Uterus (tissue), 3 donors: ENCODE measurements at regions not wholly inside any gene's neighbourhood (a gene's known extent, or its start where the extent isn't known, plus 50 kb on each side); places are given as distances from the start of the nearest gene placed in this dataset.

Experiments
- DNase-seq, 2 donors: peaks; one replicate each; pipeline ENCODE4 v3.0.0-alpha.2; 2019 to 2020
- H3K27ac ChIP-seq, 2 donors: fragments of 200-600 bp; sonication (generic); 1 replicate in 1 of 2; 2 replicates in 1 of 2; pipeline ENCODE4 v1.5.1; 2016 to 2018
- H3K27me3 ChIP-seq, 2 donors: fragments of 200-600 bp; sonication (generic); one replicate each; pipeline ENCODE4 v1.5.1; 2018 to 2019; ENCODE audit warnings: control low read depth in 1 of 2
- H3K36me3 ChIP-seq, 2 donors: fragments of 200-600 bp; sonication (generic); one replicate each; pipeline ENCODE4 v1.5.1; 2019; ENCODE audit warnings: control low read depth in 1 of 2
- H3K4me1 ChIP-seq, 2 donors: fragments of 200-600 bp; sonication (generic); one replicate each; pipeline ENCODE4 v1.5.1; 2018 to 2019; ENCODE audit warnings: control low read depth in 1 of 2
- H3K4me3 ChIP-seq, 2 donors: fragments of 200-600 bp; sonication (generic); 1 replicate in 1 of 2; 2 replicates in 1 of 2; pipeline ENCODE4 v1.5.1; 2018 to 2019; ENCODE audit warnings: mild to moderate bottlenecking in 1 of 2
- H3K9me3 ChIP-seq, 2 donors: fragments of 200-600 bp; sonication (generic); one replicate each; pipeline ENCODE4 v1.5.1; 2019; ENCODE audit warnings: control low read depth in 1 of 2
- POLR2A ChIP-seq, 2 donors: fragments of 450-650 bp; IDR thresholded peaks; one replicate each; pipeline ENCODE4 v1.6.1; 2016; ENCODE audit warnings: antibody characterized with exemption in 2 of 2, mild to moderate bottlenecking in 1 of 2, moderate library complexity in 1 of 2
- intact Hi-C: fragments of 100-400 bp; cut with DNase I; formaldehyde crosslinking; loops from one replicate; pipeline ENCODE4 v1.15.1; 2023; ENCODE audit warnings: low total_unique reads
- TF ChIP-seq, protein P1 (sequence below), 4 experiments: fragments of 200-600 bp in 2 of 4; fragments of 450-650 bp in 2 of 4; sonication (generic) in 2 of 4; IDR thresholded peaks; one replicate each; pipeline ENCODE4 v1.5.1; 2016 to 2019; ENCODE audit warnings: antibody characterized with exemption in 4 of 4, mild to moderate bottlenecking in 2 of 4, moderate library complexity in 1 of 4
- donor health status: DM: yes; HTN: yes; CAD: no.

- no peak overlapping the region for H3K4me3 ChIP-seq
- no peak for DNase-seq
- H3K27me3 ChIP-seq, result no peaks in the 10 kb centered on the region
- TF ChIP-seq POLR2A (IDR thresholded peaks at IDR 0.05), result no peak
- H3K9me3 ChIP-seq, result no peaks in the 10 kb centered on the region
- H3K27ac ChIP-seq, result no peak overlapping the region
- H3K36me3 ChIP-seq, result no peaks in the 10 kb centered on the region
- H3K4me1 ChIP-seq, result no peaks in the 10 kb centered on the region
- intact Hi-C loops, result no loop called here
Observed at GRCh38 chr6:100144991-100145390, 151.0 kb upstream of the MCHR2 start.

DNA sequence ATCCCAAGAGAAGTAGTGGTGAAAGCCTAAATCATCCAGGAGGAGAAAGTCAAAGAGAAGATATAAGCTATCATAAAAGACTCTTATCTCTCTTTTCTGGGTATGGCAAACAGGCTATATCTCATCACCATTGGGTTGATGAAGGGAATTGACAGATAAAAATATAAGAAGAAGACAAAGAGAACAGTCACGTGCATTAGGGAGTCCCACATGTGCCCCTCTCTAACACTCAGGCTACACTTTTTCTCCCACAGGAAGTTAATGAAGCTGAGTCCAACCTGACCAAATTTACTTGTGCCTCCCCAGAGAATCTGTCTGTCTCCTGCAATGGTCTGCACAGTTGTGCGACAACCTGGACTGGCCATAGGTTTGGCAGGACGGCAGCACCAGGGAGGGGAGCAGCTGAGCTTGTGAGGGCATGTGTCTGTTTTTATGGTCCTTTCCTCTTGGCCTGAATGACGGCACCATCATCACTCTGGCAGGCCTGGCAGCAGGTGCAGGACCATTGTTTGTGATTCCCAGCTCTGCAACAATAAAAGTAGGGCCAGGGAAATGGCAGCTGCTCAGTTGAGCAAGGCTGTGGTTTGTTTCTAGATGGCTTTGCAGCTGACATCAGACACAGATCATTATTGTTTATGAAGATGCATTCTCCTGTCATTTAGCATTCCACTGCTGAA is 144.5 kb upstream of the MCHR2 start:
- Histone ChIP-seq H3K4me1 (no peaks in the 10 kb centered on the region), H3K4me3 (no peak overlapping the region), H3K27me3 (no peaks in the 10 kb centered on the region), H3K36me3 (no peaks in the 10 kb centered on the region), H3K27ac (no peak overlapping the region), H3K9me3 (no peaks in the 10 kb centered on the region)
- DNase-seq, result no peak
- intact Hi-C loops, result no loop called here
- TF ChIP-seq, protein P1, sequence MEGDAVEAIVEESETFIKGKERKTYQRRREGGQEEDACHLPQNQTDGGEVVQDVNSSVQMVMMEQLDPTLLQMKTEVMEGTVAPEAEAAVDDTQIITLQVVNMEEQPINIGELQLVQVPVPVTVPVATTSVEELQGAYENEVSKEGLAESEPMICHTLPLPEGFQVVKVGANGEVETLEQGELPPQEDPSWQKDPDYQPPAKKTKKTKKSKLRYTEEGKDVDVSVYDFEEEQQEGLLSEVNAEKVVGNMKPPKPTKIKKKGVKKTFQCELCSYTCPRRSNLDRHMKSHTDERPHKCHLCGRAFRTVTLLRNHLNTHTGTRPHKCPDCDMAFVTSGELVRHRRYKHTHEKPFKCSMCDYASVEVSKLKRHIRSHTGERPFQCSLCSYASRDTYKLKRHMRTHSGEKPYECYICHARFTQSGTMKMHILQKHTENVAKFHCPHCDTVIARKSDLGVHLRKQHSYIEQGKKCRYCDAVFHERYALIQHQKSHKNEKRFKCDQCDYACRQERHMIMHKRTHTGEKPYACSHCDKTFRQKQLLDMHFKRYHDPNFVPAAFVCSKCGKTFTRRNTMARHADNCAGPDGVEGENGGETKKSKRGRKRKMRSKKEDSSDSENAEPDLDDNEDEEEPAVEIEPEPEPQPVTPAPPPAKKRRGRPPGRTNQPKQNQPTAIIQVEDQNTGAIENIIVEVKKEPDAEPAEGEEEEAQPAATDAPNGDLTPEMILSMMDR (IDR thresholded peaks at IDR 0.05), result no peak
- no peak for TF ChIP-seq POLR2A (IDR thresholded peaks at IDR 0.05)

DNA sequence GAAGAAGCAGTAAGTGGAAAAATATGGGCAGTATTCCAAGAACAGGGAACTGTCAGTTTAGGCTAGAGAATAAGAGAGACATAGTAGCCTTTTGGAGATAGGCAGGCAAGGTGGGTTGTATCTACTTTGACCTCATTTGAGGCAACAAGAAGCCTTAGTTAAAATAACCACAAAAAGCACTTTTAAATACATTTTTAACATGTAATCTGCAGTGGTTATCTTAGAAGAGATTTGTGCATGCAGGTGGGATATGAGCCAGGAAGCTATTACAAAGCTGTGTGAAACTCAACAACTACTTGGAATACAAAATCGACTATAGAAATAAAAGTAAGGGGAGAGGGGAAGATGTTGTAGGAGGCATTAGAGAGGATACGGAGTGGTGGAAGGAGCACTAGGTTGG is 143.7 kb upstream of the MCHR2 start:
- TF ChIP-seq, protein P1 (IDR thresholded peaks at IDR 0.05), result no peak
- TF ChIP-seq POLR2A (IDR thresholded peaks at IDR 0.05), result no peak
- DNase-seq, result no peak
- Histone ChIP-seq H3K27ac (no peak overlapping the region), H3K9me3 (no peaks in the 10 kb centered on the region), H3K36me3 (no peaks in the 10 kb centered on the region), H3K4me3 (no peak overlapping the region), H3K27me3 (no peaks in the 10 kb centered on the region), H3K4me1 (no peaks in the 10 kb centered on the region)
- intact Hi-C loops, result no loop called here

DNA sequence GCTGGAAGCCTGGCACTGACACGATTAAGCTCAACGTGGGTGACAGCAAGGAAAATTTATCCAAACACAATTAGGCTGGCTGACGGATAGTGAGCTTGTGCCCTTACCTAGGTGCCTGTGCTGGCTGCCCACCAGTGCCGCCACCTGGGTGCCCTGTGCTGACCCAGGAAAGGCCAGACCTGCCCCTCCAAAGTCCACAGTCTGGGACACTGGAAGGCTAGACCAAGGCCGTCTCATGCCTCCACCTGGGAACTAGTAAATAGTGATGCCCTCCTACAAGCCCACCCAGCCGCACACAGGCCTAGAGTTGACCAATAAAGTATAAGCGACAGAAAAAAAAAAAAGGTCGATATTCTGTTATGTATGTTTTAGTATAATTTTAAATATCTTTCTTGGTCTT is 142.6 kb upstream of the MCHR2 start:
- intact Hi-C loops, result no loop called here
- no peak for DNase-seq
- TF ChIP-seq, protein P1 (IDR thresholded peaks at IDR 0.05), result no peak
- no peak for TF ChIP-seq POLR2A (IDR thresholded peaks at IDR 0.05)
- no peaks in the 10 kb centered on the region for H3K4me1 ChIP-seq
- no peak overlapping the region for H3K4me3 ChIP-seq
- no peaks in the 10 kb centered on the region for H3K36me3 ChIP-seq
- H3K27me3 ChIP-seq, result no peaks in the 10 kb centered on the region
- H3K27ac ChIP-seq, result no peak overlapping the region
- H3K9me3 ChIP-seq, result no peaks in the 10 kb centered on the region

DNA sequence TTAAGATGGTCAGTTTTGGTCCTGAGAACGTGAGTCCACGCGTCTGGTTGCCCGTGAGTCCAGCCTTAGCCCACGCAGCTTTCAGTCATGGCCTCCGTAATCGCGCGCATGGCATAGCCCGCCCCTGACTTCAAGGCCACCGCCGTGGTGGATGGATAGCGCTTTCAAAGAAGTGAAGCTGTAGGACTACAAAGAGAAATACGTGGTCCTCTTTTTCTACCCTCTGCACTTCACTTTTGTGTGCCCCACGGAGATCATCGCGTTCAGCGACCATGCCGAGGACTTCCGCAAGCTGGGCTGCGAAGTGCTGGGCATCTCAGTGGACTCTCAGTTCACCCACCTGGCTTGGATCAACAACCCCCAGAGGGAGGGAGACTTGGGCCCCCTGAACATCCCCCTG is 142.0 kb upstream of the MCHR2 start:
- no peak for DNase-seq
- TF ChIP-seq, protein P1 (IDR thresholded peaks at IDR 0.05), result no peak
- TF ChIP-seq POLR2A (IDR thresholded peaks at IDR 0.05), result no peak
- no peaks in the 10 kb centered on the region for H3K9me3 ChIP-seq
- intact Hi-C loops, result no loop called here
- H3K27ac ChIP-seq, result no peak overlapping the region
- no peak overlapping the region for H3K4me3 ChIP-seq
- no peaks in the 10 kb centered on the region for H3K4me1 ChIP-seq
- no peaks in the 10 kb centered on the region for H3K36me3 ChIP-seq
- no peaks in the 10 kb centered on the region for H3K27me3 ChIP-seq

- no peak for DNase-seq
- Histone ChIP-seq H3K36me3 (no peaks in the 10 kb centered on the region), H3K27me3 (no peaks in the 10 kb centered on the region), H3K4me1 (no peaks in the 10 kb centered on the region), H3K4me3 (no peak overlapping the region), H3K27ac (no peak overlapping the region), H3K9me3 (no peaks in the 10 kb centered on the region)
- intact Hi-C loops, result no loop called here
- no peak for TF ChIP-seq POLR2A (IDR thresholded peaks at IDR 0.05)
- TF ChIP-seq, protein P1 (IDR thresholded peaks at IDR 0.05), result no peak
Observed at GRCh38 chr6:100134703-100135102, 140.7 kb upstream of the MCHR2 start.
